Inflammatory macrophage (primary cell): ENCODE measurements at regions not wholly inside any gene's neighbourhood (a gene's known extent, or its start where the extent isn't known, plus 50 kb on each side); places are given as distances from the start of the nearest gene placed in this dataset.
"Not testable (repeated sequence)": the region's sequence is repeated elsewhere in the genome, so short reads cannot be mapped to it uniquely, and the experiment has no call there.

Source experiments
- DNase-seq, 2 donors: peaks; one replicate each; pipeline ENCODE4 v3.0.0-alpha.2; 2020 to 2022

DNA sequence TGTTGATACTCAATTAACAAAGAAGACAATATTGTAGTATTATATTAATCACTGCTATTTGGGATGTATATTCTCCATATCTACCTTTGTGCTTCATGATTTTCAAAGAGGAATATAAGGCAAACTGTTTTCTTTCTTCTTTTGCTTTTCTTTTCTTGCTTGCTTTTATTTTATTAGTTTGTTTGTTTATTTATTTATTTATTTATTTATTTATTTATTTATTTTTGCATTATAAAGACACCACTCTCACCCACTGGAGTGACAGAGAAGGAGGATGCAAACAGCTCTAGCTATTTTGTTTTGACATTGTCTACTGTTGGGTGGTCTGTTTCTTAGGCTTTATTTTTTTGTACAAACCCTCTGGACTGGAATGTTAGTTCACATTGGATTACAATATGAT, 1352.7 kb downstream of the HACE1 start:
- DNase-seq = no peak

DNA sequence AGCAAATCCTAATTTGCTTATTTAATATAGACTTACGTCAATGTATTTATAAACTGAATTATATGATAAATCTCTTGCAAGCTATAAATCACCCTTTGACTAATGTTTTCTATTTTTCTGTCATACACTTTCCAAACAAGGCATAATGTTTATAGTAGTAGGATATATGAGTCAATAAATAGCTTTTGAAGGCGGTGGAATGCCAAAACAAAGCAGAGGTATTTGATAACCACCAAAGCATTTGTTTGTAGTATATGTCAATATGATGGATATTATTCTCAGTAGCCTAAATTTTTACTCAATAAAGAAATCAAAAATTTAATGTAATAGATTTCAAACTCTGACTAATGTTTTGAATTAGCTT, 1354.6 kb downstream of the HACE1 start:
- no peak for DNase-seq

DNA sequence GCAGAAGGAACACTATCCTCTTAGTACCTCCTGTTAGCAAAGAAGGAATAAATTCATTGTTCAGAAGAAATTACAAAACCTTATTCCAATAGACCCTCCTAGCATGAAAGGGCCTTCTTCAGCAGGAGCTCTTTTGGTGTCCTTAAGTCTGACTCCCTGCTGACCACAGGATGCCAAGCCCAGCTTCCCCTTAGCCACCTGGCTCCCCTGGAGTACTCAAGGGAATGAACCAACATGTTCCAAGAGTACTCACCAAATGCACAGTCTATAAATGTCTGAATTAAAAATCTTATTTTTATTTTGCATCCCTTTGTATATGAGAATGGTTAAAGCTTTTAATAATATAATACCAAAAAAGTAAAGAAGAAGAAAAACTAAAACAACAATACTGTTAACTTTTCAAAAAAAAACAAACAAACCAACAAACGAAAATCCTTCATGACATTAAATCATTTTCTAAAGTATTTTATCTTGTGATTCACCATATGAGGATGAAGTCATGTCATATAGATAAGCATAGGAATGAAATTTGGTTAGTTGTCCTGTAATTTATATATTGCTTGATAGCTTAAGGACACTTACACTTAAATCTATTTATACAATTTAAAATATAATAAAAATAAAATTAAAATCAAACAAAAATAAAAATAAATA, 1355.1 kb downstream of the HACE1 start:
- no peak for DNase-seq

DNA sequence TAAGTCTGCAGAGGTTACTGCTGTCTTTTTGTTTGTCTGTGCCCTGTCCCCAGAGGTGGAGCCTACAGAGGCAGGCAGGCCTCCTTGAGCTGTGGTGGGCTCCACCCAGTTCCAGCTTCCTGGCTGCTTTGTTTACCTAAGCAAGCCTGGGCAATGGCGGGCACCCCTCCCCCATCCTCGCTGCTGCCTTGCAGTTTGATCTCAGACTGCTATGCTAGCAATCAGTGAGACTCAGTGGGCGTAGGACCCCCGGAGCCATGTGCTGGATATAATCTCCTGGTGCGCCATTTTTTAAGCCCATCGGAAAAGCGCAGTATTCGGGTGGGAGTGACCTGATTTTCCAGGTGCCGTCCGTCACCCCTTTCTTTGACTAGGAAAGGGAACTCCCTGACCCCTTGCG, 1363.1 kb downstream of the HACE1 start:
- DNase-seq = not testable (repeated sequence)

DNA sequence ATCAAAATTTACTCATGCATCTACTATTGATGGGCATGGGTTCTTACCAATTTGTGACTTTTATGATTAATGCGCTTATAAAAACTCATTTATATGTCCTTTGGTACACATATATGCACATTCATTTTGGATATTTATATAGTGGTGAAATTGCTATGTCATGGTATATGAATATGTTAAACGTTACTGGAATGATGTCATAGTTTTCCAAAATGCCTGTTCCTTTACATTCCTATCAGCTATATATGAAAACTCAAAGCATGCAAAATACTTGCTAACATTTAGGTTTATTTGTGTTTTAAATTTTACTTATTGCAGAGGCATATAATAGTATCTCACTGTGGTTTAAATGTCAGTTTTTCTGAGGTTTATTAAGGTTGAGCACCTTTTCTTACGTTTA, 1403.1 kb downstream of the HACE1 start:
- no peak for DNase-seq

DNA sequence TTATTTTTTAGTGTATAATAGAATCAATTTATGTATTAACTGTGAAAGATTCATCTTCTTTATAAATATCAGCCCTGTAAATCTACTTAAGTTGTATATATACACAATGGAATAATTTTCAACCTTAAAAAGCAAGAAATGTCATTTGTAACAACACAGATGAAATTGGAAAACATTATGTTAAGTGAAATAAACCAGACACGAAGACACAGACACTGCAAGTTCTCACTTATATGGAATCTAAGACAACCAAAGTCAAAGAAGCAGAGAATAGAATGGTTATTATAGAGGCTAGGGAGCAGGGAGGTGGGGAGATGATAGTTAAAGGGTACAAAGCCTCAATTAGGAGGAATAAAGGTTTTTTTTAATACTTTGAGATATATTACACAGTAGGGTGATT, 1404.4 kb downstream of the HACE1 start:
- no peak for DNase-seq

DNA sequence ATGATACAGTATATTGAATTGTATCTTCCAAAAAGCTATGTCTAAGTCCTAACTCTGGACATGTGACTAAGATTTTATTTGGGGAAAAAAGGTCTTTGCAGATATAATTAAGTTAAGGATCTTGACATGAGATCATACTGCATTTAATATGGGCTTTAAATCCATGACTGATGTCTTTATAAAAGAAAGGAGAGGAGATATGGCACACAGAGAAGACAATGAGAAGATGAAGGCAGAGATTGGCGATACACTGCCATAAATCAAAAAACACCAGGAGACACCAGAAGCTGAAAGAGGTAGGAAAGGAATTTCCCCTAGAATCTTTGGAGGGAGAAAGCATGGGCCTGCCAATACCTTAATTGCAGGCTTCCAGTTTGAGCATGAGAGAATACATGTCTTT, 1450.2 kb downstream of the HACE1 start:
- no peak for DNase-seq

DNA sequence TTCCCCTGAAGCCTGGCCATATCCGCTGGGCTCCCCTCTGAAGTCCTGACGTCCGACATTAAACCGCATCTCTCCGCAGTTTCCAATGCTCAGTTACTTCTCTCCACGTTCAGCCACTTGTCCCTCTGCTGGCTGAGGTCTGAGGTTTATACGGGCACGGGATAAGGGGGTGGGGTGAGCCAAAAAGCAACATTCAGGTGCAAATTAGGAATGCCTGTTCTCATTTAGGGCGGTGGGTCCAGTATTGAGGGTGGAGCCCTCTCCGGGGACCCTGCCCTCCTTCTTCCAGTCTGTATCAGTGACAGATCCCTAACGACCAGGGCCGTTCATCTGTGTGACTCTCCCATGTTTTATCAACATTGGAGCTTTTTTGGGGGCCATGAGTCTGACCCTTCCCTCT, 1454.4 kb downstream of the HACE1 start:
- no peak for DNase-seq

DNA sequence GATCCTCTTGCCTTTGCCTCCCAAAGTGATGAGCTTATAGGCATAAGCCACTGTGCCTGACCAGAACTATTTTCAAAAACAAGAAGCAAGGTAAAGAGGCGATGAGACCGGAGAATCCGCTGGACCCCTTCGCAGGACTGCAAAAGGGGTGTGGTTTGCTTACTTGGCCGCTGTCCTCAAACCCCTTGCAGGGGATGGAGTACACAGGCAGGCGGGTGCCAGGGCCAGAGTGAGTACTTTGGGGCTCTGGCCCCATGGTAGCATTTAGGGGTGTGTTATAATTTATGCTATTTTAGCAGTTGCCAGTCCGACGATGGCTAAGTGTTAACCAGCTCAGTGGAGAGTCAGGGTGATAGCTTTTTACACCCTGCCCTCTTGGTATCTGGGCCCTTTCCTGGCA, 1454.9 kb downstream of the HACE1 start:
- DNase-seq = no peak

DNA sequence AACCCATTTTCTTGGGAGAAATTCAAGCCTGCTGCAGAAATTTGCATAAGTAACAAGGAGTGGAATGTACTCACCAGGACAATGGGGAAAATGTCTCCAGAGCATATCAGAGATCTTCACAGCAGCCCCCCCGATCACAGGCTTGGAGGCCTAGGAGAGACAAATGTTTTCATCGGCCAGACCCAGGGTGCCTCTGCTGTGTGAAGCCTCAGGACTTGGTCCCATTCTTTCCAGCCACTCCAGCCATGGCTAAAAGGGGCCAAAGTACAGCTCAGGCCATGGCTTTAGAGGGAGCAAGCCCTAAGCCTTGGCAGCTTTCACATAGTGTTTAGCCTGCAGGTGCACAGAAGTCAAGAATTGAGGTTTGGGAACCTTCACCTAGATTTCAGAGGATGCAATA, 1463.0 kb downstream of the HACE1 start:
- DNase-seq = no peak

DNA sequence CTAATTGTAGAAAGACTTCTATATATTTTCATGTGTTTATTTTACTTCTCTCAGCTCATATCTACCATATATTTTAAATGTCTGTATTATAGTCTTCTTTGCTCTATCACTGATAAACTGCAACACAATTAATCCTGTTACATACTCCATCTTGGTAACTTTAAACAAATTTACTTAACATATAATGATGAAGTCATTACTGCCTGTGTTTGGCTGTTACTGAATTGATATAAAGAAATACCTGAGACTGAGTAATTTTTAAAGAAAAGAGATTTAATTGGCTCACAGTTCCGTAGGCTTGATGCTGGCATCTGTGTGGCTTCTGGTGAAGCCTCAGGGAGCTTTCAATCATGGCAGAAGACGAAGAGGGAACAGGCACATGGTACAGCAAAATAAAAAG, 1480.4 kb downstream of the HACE1 start:
- DNase-seq = no peak

DNA sequence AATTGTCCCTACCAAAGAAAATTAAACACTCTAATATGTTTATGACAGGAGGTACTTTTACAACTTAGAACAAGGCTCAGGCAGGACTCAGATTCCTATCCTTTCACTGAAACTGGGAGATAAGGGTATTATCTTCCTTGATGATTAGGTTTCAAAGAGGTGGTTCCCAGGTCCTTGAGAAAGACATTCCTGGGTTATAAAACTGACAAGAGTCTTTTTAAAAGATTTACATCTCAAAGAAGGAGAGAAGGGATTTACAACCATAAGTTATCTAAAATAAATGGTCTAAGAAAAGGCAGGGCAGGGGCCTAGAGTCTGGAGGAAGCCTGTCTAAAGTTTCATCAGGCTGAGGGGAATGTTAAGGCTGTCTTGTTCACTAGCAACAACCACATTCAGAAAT, 1492.5 kb downstream of the HACE1 start:
- no peak for DNase-seq

DNA sequence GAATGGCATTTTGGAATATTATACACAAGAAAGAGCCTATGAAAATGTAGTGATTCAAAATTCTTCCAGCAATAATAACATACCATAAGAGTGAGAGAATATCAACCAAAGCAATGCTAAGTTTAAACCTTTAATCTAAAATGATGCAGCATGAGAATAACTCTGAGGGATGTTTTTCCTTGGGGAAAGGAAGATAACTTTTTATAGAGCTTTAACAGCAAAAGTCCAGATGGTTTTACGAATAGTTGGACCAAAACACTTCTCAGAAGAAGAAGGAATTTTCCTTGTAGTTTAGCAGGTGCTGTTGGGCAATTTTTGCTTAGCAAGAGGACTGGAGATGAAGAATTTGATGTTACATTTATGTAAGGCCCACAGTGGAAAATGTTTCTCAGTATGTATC, 1503.2 kb downstream of the HACE1 start:
- DNase-seq = no peak

DNA sequence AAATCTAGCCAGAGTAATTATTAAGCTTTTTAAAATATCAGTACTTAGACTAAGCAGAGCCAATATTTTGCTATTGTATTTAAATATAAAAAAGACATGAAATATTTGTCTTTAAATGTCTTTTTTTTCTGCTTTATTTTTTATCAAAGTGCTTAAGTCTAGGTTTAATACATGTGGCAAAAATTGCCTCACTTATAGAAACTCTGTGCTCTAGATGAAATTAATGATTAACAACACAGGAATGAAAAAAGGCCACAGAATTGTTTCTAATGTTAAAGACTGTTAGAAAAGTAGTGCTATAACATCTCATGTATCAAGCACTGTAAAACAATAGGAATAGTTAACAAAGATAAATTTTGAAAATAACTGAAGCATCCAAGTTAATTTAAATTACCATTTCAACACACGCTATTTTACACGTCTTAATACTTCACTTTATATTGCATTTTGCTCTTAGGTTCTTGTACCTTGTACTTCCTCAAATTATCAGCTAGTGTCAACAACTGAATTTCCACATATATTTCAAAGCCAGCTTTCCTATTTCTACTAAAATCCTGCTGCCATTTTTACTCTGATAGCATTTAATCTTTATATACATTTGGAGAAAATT, 1515.1 kb downstream of the HACE1 start:
- no peak for DNase-seq

DNA sequence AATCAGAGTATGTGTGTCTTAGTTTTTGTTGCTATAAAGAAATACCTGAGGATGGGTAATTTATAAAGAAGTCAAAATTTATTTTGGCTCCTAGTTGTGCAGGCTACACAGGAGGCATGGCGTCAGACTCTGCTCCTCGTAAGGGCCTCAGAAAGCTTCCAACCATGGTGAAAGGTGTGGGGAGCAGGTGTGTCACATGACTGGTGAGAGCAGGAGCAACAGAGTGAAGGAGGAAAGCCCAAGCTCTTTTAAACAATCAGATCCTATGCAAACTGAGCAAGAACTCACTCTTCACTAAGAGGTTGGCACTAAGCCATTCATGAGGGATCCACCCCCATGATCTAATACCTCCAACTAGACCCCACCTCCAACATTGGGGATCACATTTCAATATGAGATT, 1524.3 kb downstream of the HACE1 start:
- no peak for DNase-seq

DNA sequence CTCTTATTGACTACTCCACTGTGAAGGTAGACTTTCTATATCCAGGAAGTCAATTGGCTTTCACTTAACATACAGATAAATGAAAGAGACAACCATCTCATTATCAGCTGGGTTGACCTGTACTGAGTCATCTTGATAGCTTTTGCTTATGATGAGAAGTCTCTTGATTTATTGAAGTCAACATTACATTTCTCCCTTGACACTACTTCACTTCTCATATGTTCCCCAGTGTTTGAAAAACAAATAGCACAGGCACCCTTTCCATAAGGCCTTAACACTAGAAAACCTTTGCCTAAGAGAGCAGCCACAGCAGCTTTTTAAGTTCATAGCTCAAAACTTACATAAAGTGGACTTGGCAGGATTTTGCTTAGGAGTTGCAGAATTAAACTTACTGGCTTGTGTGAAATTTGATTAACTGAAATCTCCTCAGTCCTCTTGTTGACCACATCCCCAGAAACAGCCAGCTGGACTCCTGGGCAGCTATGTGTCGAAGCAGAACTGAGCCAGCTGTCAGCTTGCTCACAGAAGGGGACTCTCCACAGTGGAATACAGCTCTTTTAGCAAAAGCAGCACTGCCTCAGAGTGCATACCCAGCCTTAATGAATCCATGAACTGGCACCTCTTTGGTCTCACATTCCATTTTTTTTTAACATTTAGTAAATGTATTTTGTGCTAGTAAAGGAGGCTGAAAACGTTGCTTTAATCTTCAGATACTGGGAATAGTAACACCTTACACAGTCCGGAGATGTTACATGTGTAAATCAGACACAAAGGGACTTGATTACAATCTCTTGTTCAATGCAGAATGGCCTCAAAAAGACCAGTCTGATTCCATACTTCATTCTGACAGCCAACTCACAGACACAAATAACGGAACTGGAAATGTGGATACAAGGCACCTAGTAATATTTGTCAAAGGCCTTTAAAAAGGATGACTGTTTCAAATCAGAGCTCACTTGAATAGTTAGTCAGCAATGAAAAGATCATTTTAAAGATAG, 1532.7 kb downstream of the HACE1 start:
- DNase-seq = no peak

DNA sequence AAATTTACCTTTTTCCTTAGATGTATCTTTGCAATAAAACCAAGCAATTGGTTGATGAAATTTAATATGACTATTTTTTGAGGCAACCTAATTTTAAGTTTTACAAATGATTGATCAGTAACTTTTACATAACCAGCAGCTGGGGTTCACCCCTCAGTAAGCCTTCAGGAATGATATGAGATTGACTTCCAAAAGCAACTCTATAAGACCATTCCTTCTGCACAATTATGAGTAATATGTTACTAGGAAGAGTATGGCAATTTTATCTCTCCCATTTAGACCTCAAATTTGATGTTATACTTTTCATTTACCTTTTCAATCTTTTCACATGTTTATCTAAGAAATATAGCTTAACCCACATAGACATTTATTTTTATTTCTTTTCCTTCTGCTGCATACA, 1546.3 kb downstream of the HACE1 start:
- DNase-seq = no peak

DNA sequence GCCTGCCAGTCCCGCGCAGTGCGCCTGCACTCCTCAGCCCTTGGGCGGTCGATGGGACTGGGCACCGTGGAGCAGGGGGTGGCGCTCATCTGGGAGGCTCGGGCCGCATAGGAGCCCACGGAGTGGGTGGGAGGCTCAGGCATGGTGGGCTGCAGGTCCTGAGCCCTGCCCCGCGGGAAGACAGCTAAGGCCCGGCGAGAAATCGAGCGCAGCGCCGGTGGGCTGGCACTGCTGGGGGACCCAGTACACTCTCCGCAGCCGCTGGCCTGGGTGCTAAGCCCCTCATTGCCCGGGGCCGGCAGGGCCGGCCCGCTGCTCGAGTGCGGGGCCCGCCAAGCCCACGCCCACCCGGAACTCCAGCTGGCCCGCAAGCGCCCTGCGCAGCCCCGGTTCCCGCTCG, 1565.3 kb downstream of the HACE1 start:
- DNase-seq = not testable (repeated sequence)

DNA sequence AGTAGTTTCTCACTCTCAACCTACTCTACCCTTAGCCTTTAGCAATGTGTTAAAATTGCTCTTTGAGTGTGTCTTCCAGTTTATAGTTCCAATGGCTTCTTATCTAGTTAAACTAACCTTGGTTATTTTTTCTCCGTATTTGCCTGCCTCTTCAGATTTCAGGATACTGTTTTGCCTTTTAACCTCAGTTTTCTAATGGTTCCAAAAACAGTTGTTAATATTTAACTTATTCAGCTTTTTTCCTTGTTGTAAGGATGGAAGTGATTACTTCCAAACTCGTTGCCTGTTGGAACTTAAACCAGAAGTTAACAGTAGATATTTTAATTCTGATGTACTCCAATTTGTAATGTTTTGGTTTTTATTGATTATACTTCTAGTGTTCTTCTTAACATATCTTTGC, 1574.9 kb downstream of the HACE1 start:
- no peak for DNase-seq

DNA sequence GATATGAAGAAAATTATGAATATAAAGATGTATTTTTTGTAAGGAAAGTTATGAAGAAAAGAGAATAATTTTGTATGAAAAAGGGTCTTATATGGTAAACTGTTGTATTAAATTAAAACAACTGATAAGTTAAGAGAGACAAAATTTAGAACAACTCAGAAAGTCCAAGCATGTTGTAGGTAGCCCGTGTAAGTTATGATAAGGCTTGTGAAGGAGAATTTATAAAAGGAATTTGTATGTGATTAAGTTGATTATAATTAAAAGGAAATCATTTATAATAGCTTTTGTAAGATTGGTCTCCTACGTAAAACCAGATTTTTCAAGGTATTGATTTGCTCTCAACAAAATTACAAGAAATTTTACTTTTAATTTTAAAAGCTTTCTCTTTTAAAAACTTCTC, 1579.3 kb downstream of the HACE1 start:
- no peak for DNase-seq

DNA sequence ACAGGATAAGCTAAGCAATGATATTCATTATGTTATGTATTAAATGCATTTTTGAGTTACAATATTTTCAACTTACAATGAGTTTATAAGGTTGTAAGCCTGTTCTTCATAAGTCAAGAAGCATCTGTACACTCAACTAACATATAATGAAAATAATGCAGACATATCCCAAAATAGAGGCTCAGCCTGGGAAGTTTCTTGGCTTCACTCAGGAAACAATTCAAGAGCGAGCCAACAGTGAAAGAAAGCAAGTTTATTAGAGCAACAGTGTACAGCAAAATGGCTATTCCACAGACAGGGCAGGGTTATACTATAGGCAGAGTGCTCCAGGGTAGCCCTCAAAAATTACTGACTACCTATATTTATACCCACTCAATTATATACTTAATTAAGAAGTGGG, 1581.8 kb downstream of the HACE1 start:
- no peak for DNase-seq

DNA sequence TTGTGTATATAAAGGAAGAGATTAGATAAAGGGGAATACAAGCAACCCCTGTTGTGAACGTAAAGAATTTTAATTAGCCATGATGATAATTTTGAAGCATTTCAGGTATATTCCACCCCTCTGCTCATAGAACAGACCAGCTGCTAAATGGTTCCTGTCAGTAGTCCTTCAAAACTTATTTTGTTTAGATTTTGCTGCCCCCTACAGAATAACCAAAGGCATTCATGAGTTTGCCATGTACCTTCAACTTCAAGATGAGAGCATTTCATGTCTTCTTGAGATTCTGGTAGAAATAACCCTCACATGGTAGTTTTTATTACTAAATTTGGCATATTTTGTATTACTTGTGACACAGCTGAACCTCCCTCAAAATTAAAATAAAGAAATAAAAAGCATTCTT, 1586.7 kb downstream of the HACE1 start:
- no peak for DNase-seq

DNA sequence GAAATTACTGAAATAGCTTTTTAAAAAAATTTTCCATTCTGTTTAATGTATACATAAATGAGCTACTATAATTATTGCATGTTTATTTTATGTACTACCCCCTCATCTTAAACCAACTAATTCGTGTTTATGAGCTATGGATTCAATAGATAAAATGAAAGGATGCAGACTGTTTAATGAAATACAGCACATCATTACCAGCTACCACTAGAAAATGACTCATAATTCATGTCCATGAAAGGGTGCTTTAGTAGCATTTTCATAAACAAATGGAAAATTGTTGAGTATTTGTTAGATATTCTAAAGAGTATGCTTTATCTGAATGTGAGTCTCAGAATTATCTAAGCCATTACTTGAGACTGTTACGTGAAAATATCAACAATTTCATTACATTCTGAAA, 1590.1 kb downstream of the HACE1 start:
- no peak for DNase-seq

DNA sequence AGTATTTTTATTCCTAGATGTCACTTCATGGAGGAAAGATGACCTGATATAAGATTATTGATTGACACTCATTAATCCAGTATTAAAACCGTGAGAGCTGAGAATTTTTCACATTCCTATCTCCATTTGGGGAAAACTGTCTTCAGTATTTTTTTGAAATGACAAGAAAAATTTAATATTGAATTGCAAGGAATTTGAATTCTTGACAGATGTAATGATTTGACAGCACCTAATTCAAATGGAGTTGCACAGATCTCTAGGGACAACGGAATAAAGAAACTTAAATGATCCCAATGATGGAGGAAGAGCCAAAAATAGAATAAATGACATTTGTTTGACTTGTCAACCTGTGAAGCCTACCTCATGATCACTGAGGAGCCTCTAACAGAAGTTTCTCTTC, 1591.4 kb downstream of the HACE1 start:
- no peak for DNase-seq
